GM23338 (cell line): ENCODE measurements at regions not wholly inside any gene's neighbourhood (a gene's known extent, or its start where the extent isn't known, plus 50 kb on each side); places are given as distances from the start of the nearest gene placed in this dataset.

ENCODE experiments used
- CTCF ChIP-seq, 2 experiments: fragments of 200-600 bp in 1 of 2; sonication (generic) in 1 of 2; conservative IDR thresholded peaks; 2 replicates each; pipeline versions ENCODE4 v1.5.1 to v1.6.1; 2016 to 2017; ENCODE audit warnings: antibody characterized with exemption in 2 of 2, low read depth in 2 of 2, mild to moderate bottlenecking in 2 of 2, moderate library complexity in 1 of 2
- EZH2 ChIP-seq: fragments of 200-600 bp; sonication (generic); IDR thresholded peaks from one replicate; pipeline ENCODE4 v1.8.0; 2017; ENCODE audit warnings: antibody characterized with exemption, mild to moderate bottlenecking, low read depth; ENCODE audit not compliant: unreplicated experiment
- EZH2phosphoT487 ChIP-seq: fragments of 200-600 bp; sonication (generic); IDR thresholded peaks from one replicate; pipeline ENCODE4 v1.8.1; 2018; ENCODE audit warnings: antibody characterized with exemption; ENCODE audit not compliant: unreplicated experiment
- NANOG ChIP-seq: IDR thresholded peaks from 2 replicates; pipeline ENCODE4 v1.6.1; 2016; ENCODE audit warnings: antibody characterized with exemption, borderline replicate concordance
- POLR2AphosphoS5 ChIP-seq: IDR thresholded peaks from 2 replicates; pipeline ENCODE4 v1.6.1; 2016; ENCODE audit warnings: antibody characterized with exemption, low read depth
- REST ChIP-seq: IDR thresholded peaks from one replicate; pipeline ENCODE4 v1.6.1; 2018; ENCODE audit warnings: antibody characterized with exemption; ENCODE audit not compliant: unreplicated experiment

DNA sequence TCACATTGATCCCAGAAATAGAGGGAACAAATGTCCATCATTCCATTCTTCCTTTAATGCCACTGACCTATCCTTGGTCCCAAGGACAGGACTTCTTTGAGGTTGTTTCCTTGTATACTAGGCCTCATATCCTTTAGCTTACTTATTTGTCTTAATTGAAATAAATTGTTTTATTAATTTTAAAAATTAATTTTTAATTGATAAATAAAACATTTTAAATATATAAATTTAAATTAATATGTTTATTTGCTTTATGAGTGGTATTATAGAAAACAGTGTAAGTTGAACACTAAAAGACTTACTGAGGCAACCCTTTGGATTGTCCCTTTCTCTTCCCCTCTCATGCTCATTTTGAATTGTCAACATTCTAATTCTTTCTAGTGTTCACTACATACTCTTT lies 556.9 kb upstream of the NUDT12 start:
- TF ChIP-seq NANOG (no peak), EZH2 (no peak), CTCF (conservative IDR thresholded peaks at IDR 0.05; ENCODE audit: low read depth in 2 of 2) (no peak), EZH2phosphoT487 (no peak), POLR2AphosphoS5 (no peak), REST (no peak)
